Activated naive CD4-positive, alpha-beta T cell treated with anti-CD3 and anti-CD28 coated beads, Interleukin-2, amount 50 U/mL, for 72 hours (primary cell): ENCODE measurements at regions not wholly inside any gene's neighbourhood (a gene's known extent, or its start where the extent isn't known, plus 50 kb on each side); places are given as distances from the start of the nearest gene placed in this dataset.
"Not testable (repeated sequence)": the region's sequence is repeated elsewhere in the genome, so short reads cannot be mapped to it uniquely, and the experiment has no call there.

Source experiments
- ATAC-seq, 2 donors: fragments of 150-1000 bp; cut with Tn5 transposase; 2 replicates each; pipeline ENCODE4 v1.10.0; 2021; ENCODE audit warnings: mild to moderate bottlenecking in 2 of 2, moderate library complexity in 2 of 2
- DNase-seq, 2 donors: peaks; one replicate each; pipeline ENCODE4 v3.0.0; 2021 to 2022; ENCODE audit warnings: low spot score in 2 of 2
- H3K27ac Mint-ChIP-seq, 2 donors: one replicate each; pipeline ENCODE4 v1.8.0; 2022; ENCODE audit warnings: mild to moderate bottlenecking in 2 of 2, mixed read lengths in 2 of 2
- H3K36me3 Mint-ChIP-seq, 2 donors: one replicate each; pipeline ENCODE4 v1.8.0; 2022; ENCODE audit warnings: mixed read lengths in 2 of 2
- H3K9me3 Mint-ChIP-seq, 2 donors: one replicate each; pipeline ENCODE4 v1.8.0; 2022; ENCODE audit warnings: mixed read lengths in 2 of 2

DNA sequence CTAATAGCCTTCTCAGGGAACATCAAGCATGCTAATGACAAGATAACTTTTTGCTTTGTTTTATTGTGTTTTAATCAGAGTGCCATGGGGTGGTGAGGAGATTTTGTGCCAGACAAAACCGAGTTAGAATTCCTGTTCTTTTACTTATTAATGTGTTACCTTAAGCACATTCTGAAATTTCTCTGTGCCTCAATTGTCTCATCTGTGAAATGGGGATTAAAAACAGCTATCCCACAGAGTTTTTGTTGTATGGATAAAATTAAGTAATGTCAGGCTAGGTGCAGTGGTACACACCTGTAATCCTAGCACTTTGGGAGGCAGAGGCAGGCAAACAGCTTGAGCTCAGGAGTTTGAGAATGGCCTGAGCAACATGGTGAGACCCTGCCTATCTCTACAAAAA is 138.0 kb downstream of the PROX1 start:
- no peaks in the 10 kb centered on the region for H3K9me3 Mint-ChIP-seq
- DNase-seq (no peak), ATAC-seq (no peak)
- H3K27ac Mint-ChIP-seq, result no peak overlapping the region
- H3K36me3 Mint-ChIP-seq, result no peaks in the 10 kb centered on the region

DNA sequence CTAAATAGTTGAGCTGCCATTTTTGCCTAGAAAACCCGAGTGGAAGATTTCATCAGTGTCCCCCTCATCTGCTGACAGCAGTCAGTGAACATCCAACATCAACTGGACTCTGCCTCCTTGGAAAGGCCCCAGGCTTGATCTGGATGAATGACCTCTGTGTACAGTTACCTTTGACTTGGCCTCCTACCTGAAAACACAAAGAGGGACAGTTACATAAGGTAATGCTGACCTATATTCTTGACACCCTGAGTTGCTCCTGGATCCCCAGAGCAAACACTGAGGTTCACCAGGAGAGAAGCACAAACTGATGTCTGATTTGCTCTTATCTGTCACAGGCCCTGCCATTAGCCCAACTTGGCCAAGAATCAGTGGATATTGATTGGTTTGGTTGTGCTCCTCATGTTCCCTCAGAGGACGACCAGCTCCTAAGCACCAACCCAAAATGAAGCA is 138.9 kb downstream of the PROX1 start:
- no peaks in the 10 kb centered on the region for H3K36me3 Mint-ChIP-seq
- no peak for ATAC-seq
- DNase-seq, result no peak
- H3K27ac Mint-ChIP-seq, result no peak overlapping the region
- H3K9me3 Mint-ChIP-seq, result no peaks in the 10 kb centered on the region

DNA sequence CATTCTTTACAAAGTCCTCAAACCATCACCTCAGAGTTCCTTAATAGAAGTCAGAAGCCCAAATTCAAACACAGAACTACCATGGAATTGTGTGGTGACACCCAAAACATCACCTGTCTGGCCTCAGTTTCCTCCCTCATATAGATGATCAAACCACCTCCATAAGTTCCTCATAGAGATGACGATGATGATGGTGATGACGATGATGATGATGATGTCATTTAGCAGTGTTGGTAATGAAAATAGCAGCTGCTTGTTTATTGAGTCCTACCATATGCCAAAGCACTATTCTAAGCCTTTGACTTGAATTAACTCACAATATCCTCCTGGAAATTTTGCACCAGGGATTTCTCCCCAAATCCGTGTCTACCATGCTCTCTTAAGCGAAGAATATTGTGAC is 139.9 kb downstream of the PROX1 start:
- Mint-ChIP-seq H3K27ac (no peak overlapping the region), H3K9me3 (no peaks in the 10 kb centered on the region), H3K36me3 (no peaks in the 10 kb centered on the region)
- DNase-seq (no peak), ATAC-seq (no peak)

DNA sequence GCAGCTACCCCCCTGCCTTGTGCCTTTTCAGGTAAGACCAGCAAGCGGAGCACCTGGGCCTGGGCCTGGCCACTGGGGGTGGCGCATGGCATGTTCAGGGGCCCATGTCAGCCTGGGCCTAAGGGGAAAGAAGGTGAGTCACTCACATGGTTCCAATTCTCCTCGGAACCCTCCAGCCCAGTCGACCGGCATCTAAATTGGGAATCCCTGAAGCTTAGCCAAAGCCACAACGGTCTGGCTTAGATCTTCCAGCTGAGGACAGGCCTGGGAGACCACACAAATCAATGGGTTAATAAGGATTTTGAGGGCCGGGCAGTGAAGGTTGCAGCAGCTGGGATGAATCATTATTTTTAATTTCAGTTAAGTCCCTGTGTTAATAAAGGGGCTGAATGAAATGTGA is 145.1 kb upstream of the SMYD2 start:
- DNase-seq (no peak), ATAC-seq (no peak)
- no peaks in the 10 kb centered on the region for H3K9me3 Mint-ChIP-seq
- H3K27ac Mint-ChIP-seq, result no peak overlapping the region
- H3K36me3 Mint-ChIP-seq, result no peaks in the 10 kb centered on the region

DNA sequence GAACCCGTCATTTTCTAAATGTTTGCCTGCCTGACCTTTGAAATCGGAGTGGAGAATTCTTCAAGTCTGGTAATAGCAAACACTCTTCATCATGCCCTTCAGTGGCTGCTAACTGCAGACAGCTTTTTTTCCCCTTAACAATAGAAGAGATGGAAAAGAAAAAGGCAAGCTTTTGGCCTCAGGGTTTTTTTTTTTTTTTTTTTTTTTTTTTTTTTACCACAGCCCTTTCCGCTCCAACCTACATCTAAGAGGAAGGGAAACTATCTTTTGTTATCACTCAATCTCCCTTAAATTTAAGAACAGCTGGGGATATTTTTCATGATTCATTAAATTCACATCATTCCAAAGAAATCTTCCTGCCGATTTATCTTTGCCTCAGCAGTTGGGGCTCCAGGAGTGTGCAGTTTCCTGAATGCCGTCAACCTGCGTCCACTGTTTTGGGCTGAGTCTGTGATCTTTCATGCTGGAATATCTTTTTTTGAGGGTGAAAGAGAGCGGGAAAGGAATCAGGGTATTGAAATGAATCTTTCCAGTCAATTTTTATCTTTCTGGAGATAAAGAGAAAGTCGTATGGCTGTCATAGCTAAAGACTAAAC is 144.5 kb upstream of the SMYD2 start:
- Mint-ChIP-seq H3K9me3 (no peaks in the 10 kb centered on the region), H3K27ac (no peak overlapping the region), H3K36me3 (no peaks in the 10 kb centered on the region)
- ATAC-seq, result no peak
- no peak for DNase-seq

DNA sequence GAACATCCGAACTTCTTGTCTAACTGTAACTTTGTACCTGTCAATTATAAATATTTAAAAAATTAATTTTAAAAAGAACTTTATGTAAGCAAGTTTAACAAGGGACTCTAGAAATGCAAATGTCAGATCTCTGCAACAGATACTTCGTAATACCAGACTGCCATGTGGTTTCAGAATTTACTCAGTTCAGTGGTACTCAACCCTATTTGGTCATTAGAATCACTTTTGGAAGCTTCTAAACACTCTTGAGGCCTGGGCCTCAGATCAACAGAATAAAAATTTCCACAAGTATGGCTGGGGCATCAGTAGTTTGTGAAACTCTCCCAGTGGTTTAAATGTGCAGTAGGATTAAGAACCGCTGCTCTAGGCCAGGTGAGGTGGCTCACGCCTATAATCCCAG is 139.5 kb upstream of the SMYD2 start:
- H3K9me3 Mint-ChIP-seq, result no peaks in the 10 kb centered on the region
- DNase-seq (no peak), ATAC-seq (no peak)
- no peak overlapping the region for H3K27ac Mint-ChIP-seq
- no peaks in the 10 kb centered on the region for H3K36me3 Mint-ChIP-seq

DNA sequence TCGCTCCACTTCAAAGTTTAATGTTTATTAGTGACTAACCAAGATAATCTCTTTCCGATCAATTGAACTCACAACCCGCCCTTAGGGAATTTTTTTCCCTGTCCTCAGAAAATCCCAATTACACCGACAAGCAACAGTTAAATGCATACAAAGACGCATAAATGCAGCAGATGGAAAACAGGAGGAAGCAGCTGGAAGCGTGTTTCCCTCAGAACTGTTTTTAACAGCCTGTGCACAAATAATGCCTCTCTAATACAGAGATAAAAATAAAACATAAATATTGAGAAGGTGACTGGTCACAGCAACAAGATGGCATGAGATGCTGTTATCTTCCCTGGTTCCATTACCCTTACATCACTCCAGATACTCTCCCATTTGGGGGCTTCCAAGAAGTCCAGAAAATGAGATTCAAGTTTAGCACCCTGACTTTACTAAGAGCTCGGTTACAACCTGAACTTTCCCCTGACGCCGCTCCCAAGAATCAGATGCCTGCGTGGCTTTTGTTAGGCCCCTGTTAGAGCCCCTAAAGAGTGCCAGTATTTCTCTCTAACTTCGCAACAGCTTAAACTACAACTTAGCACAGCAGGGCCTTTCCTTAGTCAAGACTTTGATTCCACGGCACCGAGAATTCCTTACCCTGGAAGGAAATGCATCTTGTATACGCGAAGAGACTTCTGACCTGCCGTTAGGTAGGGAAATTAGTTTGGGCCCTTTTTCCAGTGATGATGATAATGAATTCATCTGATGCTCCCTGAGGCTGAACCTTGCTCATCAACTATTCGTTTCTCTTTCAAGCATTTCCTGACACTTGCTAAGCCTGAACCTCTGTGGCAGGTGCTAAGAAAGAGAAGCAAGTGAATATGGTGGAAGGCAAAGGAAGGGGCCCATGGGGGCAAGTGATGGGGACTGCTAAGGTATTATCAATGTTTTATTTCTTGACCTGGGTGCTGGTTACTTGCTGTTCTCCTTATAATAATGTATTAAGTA is 137.7 kb upstream of the SMYD2 start:
- no peaks in the 10 kb centered on the region for H3K36me3 Mint-ChIP-seq
- DNase-seq, result no peak
- ATAC-seq, result no peak
- no peak overlapping the region for H3K27ac Mint-ChIP-seq
- no peaks in the 10 kb centered on the region for H3K9me3 Mint-ChIP-seq

DNA sequence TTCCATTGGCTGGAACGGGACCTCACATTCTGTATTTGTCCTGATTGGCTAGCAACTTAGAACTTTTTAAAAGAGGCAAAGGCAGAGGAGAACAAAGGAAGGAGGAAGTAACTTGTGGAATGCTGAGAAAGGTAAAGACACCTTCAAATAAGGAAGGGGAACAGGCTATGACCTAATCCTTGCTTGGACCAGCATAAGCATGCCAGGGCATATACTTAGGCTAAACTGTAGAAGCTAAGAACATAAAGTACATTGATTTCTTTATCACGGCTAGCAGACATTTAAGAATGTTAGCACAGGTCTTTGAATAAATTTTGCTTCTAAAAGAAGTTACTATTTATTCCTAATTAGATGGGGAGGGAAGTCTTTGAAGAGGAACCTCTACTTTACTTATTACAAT is 136.4 kb upstream of the SMYD2 start:
- not testable (repeated sequence) for ATAC-seq, H3K27ac Mint-ChIP-seq, H3K36me3 Mint-ChIP-seq, H3K9me3 Mint-ChIP-seq, DNase-seq

DNA sequence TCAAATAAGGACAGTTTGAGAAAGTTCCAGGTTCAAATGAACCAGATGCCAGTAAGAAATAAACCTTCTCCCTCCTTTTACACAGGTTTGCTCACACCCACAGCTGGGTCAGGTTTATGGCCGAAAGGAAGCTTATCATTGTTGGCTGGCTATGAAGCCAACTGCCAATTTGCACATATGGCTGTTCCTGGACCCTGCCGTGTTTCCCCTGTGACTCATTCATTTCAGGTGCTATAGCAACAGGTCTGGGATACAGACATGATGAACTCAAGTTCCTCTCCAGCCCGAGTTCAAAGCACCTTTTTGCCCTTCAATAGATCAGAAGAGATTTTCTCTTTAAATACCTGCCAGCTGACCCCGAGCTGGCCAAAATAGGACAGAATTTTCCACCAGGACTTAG is 134.4 kb upstream of the SMYD2 start:
- no peaks in the 10 kb centered on the region for H3K9me3 Mint-ChIP-seq
- H3K27ac Mint-ChIP-seq, result no peak overlapping the region
- H3K36me3 Mint-ChIP-seq, result no peaks in the 10 kb centered on the region
- DNase-seq, result no peak
- peak; percentile 46 to 50 for ATAC-seq

DNA sequence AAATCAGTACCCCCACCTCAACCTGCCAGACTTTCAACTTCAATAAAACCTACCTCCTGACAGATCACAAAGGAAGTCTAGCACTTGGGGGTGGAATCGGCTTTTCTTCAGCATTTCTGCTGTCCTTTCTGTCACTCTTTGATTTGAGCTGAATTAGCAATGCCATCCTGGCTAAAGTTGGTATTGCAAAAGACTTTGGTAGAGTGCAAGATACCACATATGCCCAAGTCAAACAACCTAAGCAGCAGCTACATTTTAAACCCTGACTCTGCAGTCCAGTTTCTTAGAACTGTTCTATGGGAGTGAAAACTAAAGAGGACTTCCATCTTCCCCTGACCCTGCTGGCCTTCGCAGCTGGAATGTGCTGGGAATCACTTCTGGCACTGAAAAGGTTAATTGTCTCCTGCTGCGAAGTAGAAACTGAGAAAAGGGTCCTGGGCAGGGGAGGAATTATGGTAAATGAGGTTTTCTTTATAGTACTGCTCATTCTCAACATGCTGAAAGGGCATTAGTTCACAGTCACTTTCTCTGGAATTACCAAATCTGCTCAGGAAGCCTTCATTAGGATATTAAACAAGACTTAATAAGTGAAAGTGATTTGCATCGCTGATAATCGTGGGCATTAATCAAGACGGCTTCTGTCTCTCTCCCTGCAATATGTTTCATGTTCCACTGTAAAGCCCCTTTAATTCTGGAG is 126.2 kb upstream of the SMYD2 start:
- Mint-ChIP-seq H3K27ac (no peak overlapping the region), H3K9me3 (no peaks in the 10 kb centered on the region), H3K36me3 (no peaks in the 10 kb centered on the region)
- ATAC-seq (no peak), DNase-seq (no peak)

DNA sequence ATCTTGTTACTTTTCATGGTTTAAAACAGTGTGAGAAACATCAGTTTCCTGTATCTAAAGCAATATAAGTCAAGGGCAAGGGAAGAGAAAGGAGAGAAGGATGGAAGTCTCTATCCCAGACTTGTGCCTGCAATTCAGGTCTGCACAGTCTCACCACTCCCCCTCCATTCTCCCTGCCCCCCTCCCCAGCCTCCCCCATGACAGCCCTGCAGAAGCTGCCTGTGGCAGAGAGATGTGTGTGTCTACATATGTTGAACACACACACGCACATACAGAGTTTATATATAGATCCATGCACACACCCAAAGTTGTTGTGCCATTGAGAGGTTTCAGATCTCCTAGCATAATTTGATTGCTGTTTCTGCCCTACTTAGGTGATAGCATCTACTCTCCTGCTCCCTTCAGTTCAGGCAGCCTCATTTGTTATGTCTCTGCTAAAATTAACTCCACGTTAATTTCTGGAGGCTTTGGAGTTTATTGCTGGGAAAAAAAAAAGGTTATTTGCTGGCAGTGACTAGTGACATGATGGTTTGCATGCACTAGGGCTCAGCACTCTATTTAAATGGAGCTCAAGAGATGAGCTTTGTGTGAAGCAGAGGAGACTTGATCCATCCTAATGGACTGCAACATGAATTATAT is 124.9 kb upstream of the SMYD2 start:
- DNase-seq (no peak), ATAC-seq (no peak)
- Mint-ChIP-seq H3K27ac (no peak overlapping the region), H3K9me3 (no peaks in the 10 kb centered on the region), H3K36me3 (no peaks in the 10 kb centered on the region)

DNA sequence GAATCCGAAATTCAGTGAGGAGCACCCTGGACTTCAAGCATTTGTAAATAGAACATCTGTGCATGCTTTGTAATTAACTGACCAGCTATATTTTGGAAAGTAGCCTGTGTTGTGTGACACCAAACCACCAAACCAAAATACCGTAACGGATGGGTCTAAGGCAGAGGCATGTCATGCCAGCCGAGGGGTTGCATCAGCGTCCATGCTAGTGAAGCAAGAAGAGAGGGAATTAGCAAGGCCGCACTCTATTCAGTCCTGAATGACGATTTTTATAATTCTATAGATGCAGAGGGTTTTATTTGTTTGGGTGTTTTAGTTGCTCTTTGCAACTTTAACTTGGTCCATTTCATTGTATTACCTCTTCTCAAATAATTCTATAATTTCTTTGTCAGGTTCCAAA is 116.8 kb upstream of the SMYD2 start:
- ATAC-seq (no peak), DNase-seq (no peak)
- Mint-ChIP-seq H3K27ac (peak overlapping the region in 1 of 2 donors; percentile 56), H3K36me3 (no peaks in the 10 kb centered on the region), H3K9me3 (no peaks in the 10 kb centered on the region)

DNA sequence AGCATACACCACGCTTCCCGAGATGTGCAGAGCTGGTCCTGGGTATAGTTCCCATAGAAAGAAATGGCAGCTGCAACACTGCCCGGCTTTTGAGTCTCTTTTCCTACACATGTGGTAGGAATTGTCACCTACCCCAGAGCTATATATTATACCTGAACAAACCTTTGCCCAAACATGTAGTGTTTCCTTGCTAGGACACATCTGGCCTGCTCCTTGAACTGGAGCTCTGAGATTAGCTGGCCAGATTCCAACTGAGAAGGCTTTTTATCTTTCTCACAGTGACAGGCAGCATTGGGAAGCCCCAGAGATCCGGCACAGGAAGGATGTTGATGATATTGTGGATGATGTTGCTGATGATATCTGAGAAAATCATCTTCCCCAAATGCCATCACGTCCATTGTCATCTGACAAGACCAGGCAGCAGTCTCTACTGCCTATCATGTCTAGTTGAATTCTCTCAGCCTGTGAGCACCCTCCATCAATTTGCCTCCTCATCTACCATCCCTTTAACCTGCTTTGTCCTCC is 115.0 kb upstream of the SMYD2 start:
- DNase-seq, result no peak
- ATAC-seq, result no peak
- H3K36me3 Mint-ChIP-seq, result no peaks in the 10 kb centered on the region
- no peaks in the 10 kb centered on the region for H3K9me3 Mint-ChIP-seq
- H3K27ac Mint-ChIP-seq, result no peak overlapping the region

DNA sequence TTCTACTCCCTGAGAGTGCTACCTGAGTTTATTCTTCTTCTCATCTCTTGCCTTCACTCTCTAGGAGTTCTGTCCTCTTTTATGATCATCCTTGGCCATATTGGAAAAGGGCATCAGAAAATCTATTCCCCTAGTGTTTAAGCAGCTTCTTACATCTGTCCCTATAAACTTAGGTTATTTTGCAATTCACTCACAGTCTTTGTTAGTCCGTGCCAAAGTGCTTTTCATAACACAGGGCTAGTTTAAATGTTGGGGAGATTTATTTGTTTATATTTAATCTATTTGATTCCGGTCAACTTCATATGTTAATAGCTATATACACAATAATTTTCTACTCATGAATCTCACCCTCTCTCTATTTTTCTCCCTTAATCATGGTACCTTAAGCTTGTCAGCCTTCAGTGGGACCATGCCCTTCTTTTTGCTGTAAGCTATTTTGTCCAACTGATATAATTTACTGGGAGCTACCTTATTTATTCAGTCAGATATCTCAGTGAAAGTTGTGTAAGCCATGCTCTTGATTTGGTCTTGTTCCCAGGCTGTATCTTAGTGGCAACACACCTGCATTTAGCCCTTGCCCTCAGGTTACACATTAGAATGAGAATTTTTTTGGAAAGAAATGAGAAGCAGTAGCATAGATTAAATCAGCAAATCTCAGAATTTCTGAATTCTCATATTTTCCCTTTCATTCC is 106.3 kb upstream of the SMYD2 start:
- no peak overlapping the region for H3K27ac Mint-ChIP-seq
- no peak for DNase-seq

DNA sequence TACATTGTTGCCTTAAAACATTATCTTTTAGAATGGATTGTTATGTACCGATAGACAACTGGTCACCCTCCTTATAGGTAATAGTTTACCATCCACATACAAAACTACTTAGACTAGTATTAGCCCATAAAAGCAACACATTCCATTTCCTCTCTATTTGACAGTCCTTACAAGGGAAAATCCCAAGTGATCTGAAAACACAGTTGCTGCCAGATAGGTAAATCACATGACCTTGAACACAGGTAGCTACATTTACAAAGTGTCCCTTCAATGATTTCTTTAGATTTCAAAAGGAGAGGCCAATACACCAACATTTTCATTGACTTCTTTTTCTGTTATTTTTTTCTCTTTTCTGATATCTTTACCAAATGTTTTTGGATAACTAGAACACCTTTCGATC is 102.9 kb upstream of the SMYD2 start:
- H3K27ac Mint-ChIP-seq, result no peak overlapping the region
- DNase-seq (no peak), ATAC-seq (no peak)
- H3K36me3 Mint-ChIP-seq, result no peaks in the 10 kb centered on the region
- H3K9me3 Mint-ChIP-seq, result peaks cover 0 to 11% of the 10 kb centered on the region in 2 donors

More for the DNA sequence above, 106.3 kb upstream of the SMYD2 start:
- ATAC-seq, result no peak
- no peaks in the 10 kb centered on the region for H3K9me3 Mint-ChIP-seq
- no peaks in the 10 kb centered on the region for H3K36me3 Mint-ChIP-seq

DNA sequence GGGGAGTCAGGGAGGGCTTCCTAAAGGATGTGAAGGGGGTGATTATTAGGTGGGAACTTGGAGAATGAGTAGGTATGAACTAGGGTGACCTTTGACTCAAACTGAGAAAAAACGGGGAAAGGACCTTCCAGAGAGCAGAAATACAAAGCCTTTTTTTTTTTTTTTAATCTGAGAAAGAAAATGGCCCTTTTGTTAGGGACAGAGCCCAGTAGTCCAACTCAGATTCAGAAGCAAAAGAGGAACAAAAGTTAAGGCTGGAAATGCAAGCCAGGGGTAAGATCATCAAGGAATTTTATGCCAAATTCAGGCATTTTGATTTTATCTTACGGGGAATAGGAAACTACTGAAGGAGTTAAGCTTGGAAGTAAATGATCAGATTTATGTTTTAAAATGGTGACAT is 96.0 kb upstream of the SMYD2 start:
- Mint-ChIP-seq H3K9me3 (peaks cover 0 to 11% of the 10 kb centered on the region in 2 donors), H3K36me3 (no peaks in the 10 kb centered on the region), H3K27ac (no peak overlapping the region)
- DNase-seq, result no peak
- no peak for ATAC-seq
